Sigmoid colon (tissue), 6 donors: ENCODE measurements at regions not wholly inside any gene's neighbourhood (a gene's known extent, or its start where the extent isn't known, plus 50 kb on each side); places are given as distances from the start of the nearest gene placed in this dataset.
"Not testable (repeated sequence)": the region's sequence is repeated elsewhere in the genome, so short reads cannot be mapped to it uniquely, and the experiment has no call there.

Experiments
- DNase-seq: peaks from one replicate; pipeline ENCODE4 v3.0.0-alpha.2; 2019
- H3K27ac ChIP-seq, 4 donors: fragments of 200-600 bp; sonication (generic); one replicate each; pipeline ENCODE4 v1.5.1; 2016 to 2019; ENCODE audit warnings: mild to moderate bottlenecking in 1 of 4
- H3K27me3 ChIP-seq, 3 donors: fragments of 200-600 bp; sonication (generic); one replicate each; pipeline ENCODE4 v1.5.1; 2019; ENCODE audit warnings: mild to moderate bottlenecking in 1 of 3
- H3K36me3 ChIP-seq, 4 donors: fragments of 200-600 bp; sonication (generic); one replicate each; pipeline ENCODE4 v1.5.1; 2016 to 2019
- H3K4me1 ChIP-seq, 4 donors: fragments of 200-600 bp; sonication (generic); one replicate each; pipeline ENCODE4 v1.5.1; 2017 to 2019
- H3K4me3 ChIP-seq, 4 donors: fragments of 200-600 bp; sonication (generic); one replicate each; pipeline ENCODE4 v1.5.1; 2017 to 2019; ENCODE audit warnings: mild to moderate bottlenecking in 2 of 4, moderate library complexity in 1 of 4
- H3K9me3 ChIP-seq, 4 donors: fragments of 200-600 bp in 3 of 4; sonication (generic) in 3 of 4; one replicate each; pipeline versions ENCODE4 v1.5.1 to v1.6.1; 2013 to 2019
- EP300 ChIP-seq, 4 donors: sonication (generic); formaldehyde crosslinking; IDR thresholded peaks; one replicate each; pipeline ENCODE4 v1.6.1; 2017; ENCODE audit warnings: antibody characterized with exemption in 4 of 4
- POLR2A ChIP-seq, 2 donors: fragments of 450-650 bp; IDR thresholded peaks; one replicate each; pipeline ENCODE4 v1.6.1; 2016; ENCODE audit warnings: antibody characterized with exemption in 2 of 2, mild to moderate bottlenecking in 2 of 2, moderate library complexity in 2 of 2
- POLR2AphosphoS5 ChIP-seq, 4 donors: sonication (generic); formaldehyde crosslinking; IDR thresholded peaks; one replicate each; pipeline ENCODE4 v1.6.1; 2017; ENCODE audit warnings: antibody characterized with exemption in 4 of 4
- WGBS, 2 donors: extraction: QIAGEN DNeasy Blood & Tissue Kit; methylation state at CpG; one replicate each; pipeline ENCODE4 v1.1.7; 2013; 5-methylcytosine and 5-hydroxymethylcytosine counted together
- intact Hi-C: fragments of 100-400 bp; cut with DNase I; formaldehyde crosslinking; loops from one replicate; pipeline ENCODE4 v1.15.1; 2023
- TF ChIP-seq, protein P1 (sequence below), 4 experiments: fragments of 450-650 bp in 3 of 4; fragments of 200-600 bp in 1 of 4; IDR thresholded peaks; one replicate each; pipeline ENCODE4 v1.5.1; 2016 to 2019; ENCODE audit warnings: antibody characterized with exemption in 4 of 4, mild to moderate bottlenecking in 3 of 4, moderate library complexity in 2 of 4
- donor health status: healthy with polysubstance abuse.
- donor health status: healthy.

DNA sequence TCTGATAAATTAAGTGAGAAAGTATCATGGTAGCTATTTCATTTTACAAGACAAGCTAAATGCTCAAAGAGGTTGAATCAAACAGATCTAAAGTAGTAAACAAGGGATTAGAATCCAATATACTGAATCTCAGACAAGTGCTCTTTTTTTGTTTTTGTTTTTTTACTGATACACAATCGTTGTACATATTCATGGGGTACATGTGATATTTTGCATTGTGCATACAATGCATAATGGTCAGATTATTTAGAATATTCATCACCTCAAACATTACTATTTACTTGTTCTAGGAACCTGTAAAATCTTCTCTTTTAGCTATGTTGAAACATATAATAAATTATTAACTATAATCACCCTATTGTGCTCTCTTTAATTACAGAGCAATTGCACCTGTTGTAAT, 57.0 kb upstream of the HCRTR2 start:
- TF ChIP-seq, protein P1, sequence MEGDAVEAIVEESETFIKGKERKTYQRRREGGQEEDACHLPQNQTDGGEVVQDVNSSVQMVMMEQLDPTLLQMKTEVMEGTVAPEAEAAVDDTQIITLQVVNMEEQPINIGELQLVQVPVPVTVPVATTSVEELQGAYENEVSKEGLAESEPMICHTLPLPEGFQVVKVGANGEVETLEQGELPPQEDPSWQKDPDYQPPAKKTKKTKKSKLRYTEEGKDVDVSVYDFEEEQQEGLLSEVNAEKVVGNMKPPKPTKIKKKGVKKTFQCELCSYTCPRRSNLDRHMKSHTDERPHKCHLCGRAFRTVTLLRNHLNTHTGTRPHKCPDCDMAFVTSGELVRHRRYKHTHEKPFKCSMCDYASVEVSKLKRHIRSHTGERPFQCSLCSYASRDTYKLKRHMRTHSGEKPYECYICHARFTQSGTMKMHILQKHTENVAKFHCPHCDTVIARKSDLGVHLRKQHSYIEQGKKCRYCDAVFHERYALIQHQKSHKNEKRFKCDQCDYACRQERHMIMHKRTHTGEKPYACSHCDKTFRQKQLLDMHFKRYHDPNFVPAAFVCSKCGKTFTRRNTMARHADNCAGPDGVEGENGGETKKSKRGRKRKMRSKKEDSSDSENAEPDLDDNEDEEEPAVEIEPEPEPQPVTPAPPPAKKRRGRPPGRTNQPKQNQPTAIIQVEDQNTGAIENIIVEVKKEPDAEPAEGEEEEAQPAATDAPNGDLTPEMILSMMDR (IDR thresholded peaks at IDR 0.05) = no peak
- TF ChIP-seq POLR2A (IDR thresholded peaks at IDR 0.05) = no peak
- TF ChIP-seq EP300 (IDR thresholded peaks at IDR 0.05) = no peak
- no peak for TF ChIP-seq POLR2AphosphoS5 (IDR thresholded peaks at IDR 0.05)
- 15 to 60% methylated on average over 1 of the region's 1 CpG for WGBS, 2 donors

DNA sequence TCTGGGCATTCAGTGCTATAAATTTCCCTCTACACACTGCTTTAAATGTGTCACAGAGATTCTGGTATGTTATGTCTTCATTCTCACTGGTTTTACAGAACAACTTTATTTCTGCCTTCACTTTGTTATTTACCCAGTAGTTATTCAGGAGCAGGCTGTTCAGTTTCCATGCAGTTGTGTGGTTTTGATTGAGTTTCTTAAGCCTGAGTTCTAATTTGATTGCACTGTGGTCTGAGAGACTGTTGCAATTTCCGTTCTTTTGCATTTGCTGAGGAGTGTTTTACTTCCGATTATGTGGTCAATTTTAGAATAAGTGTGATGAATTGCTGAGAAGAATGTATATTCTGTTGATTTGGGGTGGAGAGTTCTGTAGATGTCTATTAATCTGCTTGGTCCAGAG, 50.1 kb upstream of the HCRTR2 start:
- H3K27ac ChIP-seq, H3K4me1 ChIP-seq, H3K9me3 ChIP-seq, H3K36me3 ChIP-seq, intact Hi-C loops, H3K27me3 ChIP-seq, DNase-seq, H3K4me3 ChIP-seq: not testable (repeated sequence)
- 89 to 95% methylated on average over 2 of the region's 2 CpGs for WGBS, 2 donors

More for the DNA sequence above, 57.0 kb upstream of the HCRTR2 start:
- no peak overlapping the region for H3K27ac ChIP-seq
- no peaks in the 10 kb centered on the region for H3K9me3 ChIP-seq
- no peaks in the 10 kb centered on the region for H3K27me3 ChIP-seq
- no peaks in the 10 kb centered on the region for H3K36me3 ChIP-seq
- no peak for DNase-seq
- no peaks in the 10 kb centered on the region for H3K4me1 ChIP-seq
- H3K4me3 ChIP-seq = no peak overlapping the region
- intact Hi-C loops = no loop called here
